Neural cell (in vitro differentiated cells): ENCODE measurements at regions not wholly inside any gene's neighbourhood (a gene's known extent, or its start where the extent isn't known, plus 50 kb on each side); places are given as distances from the start of the nearest gene placed in this dataset.

Source experiments
- H2AFZ ChIP-seq: fragments of 200-600, 300-800 bp; sonication (generic), shearing (Covaris generic); 2 replicates; pipeline ENCODE4 v1.6.0; 2014; ENCODE audit warnings: low read depth, mild to moderate bottlenecking, antibody characterized with exemption, low read length, moderate library complexity
- H3F3A ChIP-seq: fragments of 200-600 bp; shearing (Covaris generic); 2 replicates; pipeline ENCODE4 v1.6.1; 2016; ENCODE audit warnings: mild to moderate bottlenecking, moderate library complexity, mixed read lengths, antibody characterized with exemption, low read length; ENCODE audit not compliant: insufficient read depth, poor library complexity, severe bottlenecking
- H3K27ac ChIP-seq: fragments of 200-600, 300-800 bp; sonication (generic), shearing (Covaris generic); 2 replicates; pipeline ENCODE4 v1.5.1; 2014; ENCODE audit warnings: mild to moderate bottlenecking, low read length, moderate library complexity
- H3K27me3 ChIP-seq: fragments of 300-800, 200-600 bp; sonication (generic), shearing (Covaris generic); 2 replicates; pipeline ENCODE4 v1.6.0; 2014; ENCODE audit warnings: mild to moderate bottlenecking, low read depth, low read length, moderate library complexity; ENCODE audit not compliant: insufficient read depth
- H3K36me3 ChIP-seq: fragments of 300-800, 200-600 bp; sonication (generic), shearing (Covaris generic); 2 replicates; pipeline ENCODE4 v1.5.1; 2014; ENCODE audit warnings: mild to moderate bottlenecking, antibody characterized with exemption, low read length, moderate library complexity; ENCODE audit not compliant: insufficient read depth
- H3K4me2 ChIP-seq: fragments of 300-800, 200-600 bp; sonication (generic), shearing (Covaris generic); 2 replicates; pipeline ENCODE4 v1.6.0; 2014; ENCODE audit warnings: mild to moderate bottlenecking, low read length
- H3K4me3 ChIP-seq: fragments of 300-800, 200-600 bp; sonication (generic), shearing (Covaris generic); 2 replicates; pipeline ENCODE4 v1.5.1; 2014; ENCODE audit warnings: mild to moderate bottlenecking, low read length, moderate library complexity
- H3K79me2 ChIP-seq: fragments of 200-600 bp; shearing (Covaris generic); replicated peaks from 2 replicates; pipeline ENCODE4 v1.6.0; 2014; ENCODE audit warnings: mild to moderate bottlenecking, low read length, moderate library complexity; ENCODE audit not compliant: insufficient read depth
- H3K9ac ChIP-seq: fragments of 300-800, 200-600 bp; sonication (generic), shearing (Covaris generic); 2 replicates; pipeline ENCODE4 v1.6.1; 2016; ENCODE audit warnings: mild to moderate bottlenecking, low read length, mixed read lengths
- H3K9me2 ChIP-seq: fragments of 200-600 bp; shearing (Covaris generic); 2 replicates; pipeline ENCODE4 v1.6.1; 2016; ENCODE audit warnings: mild to moderate bottlenecking, low read length, mixed read lengths; ENCODE audit not compliant: insufficient read depth
- H3K9me3 ChIP-seq: fragments of 200-600, 300-800 bp; sonication (generic), shearing (Covaris generic); 2 replicates; pipeline ENCODE4 v1.6.1; 2016; ENCODE audit warnings: mild to moderate bottlenecking, mixed run types, low read length, moderate library complexity, mixed read lengths
- H4K20me1 ChIP-seq: fragments of 200-600 bp; shearing (Covaris generic); 2 replicates; pipeline ENCODE4 v1.6.1; 2016; ENCODE audit warnings: mild to moderate bottlenecking, mixed run types; ENCODE audit not compliant: insufficient read depth
- EP300 ChIP-seq: fragments of 450-650 bp; conservative IDR thresholded peaks from 2 replicates; pipeline ENCODE4 v1.6.1; 2014; ENCODE audit warnings: antibody characterized with exemption, mild to moderate bottlenecking, moderate library complexity; ENCODE audit not compliant: poor library complexity, severe bottlenecking
- EZH2 ChIP-seq: fragments of 200-600, 300-800 bp; shearing (Covaris generic), sonication (generic); IDR thresholded peaks from 2 replicates; pipeline ENCODE4 v1.6.1; 2014; ENCODE audit warnings: antibody characterized with exemption, low read length, borderline replicate concordance, mild to moderate bottlenecking; ENCODE audit not compliant: insufficient read depth, poor library complexity, severe bottlenecking
- MXI1 ChIP-seq: fragments of 450-650 bp; conservative IDR thresholded peaks from 2 replicates; pipeline ENCODE4 v1.6.1; 2014; ENCODE audit warnings: antibody characterized with exemption, mild to moderate bottlenecking; ENCODE audit not compliant: poor library complexity, severe bottlenecking
- POLR2AphosphoS5 ChIP-seq: IDR thresholded peaks from 2 replicates; pipeline ENCODE4 v1.6.1; 2012
- RAD21 ChIP-seq: fragments of 450-650 bp; conservative IDR thresholded peaks from 2 replicates; pipeline ENCODE4 v1.6.1; 2014; ENCODE audit warnings: antibody characterized with exemption, mild to moderate bottlenecking, moderate library complexity
- SMC3 ChIP-seq: fragments of 450-650 bp; conservative IDR thresholded peaks from 2 replicates; pipeline ENCODE4 v1.6.1; 2014; ENCODE audit warnings: antibody characterized with exemption, mild to moderate bottlenecking, moderate library complexity; ENCODE audit not compliant: poor library complexity
- TAF1 ChIP-seq: IDR thresholded peaks from 2 replicates; pipeline ENCODE4 v1.6.1; 2012; ENCODE audit warnings: low read depth
- TF ChIP-seq, protein P1 (sequence below): fragments of 450-650 bp; IDR thresholded peaks from 2 replicates; pipeline ENCODE4 v1.5.1; 2014; ENCODE audit warnings: antibody characterized with exemption, mild to moderate bottlenecking, moderate library complexity; ENCODE audit not compliant: poor library complexity, severe bottlenecking
- TF ChIP-seq, protein P2 (sequence below): IDR thresholded peaks from 2 replicates; pipeline ENCODE4 v1.6.1; 2012; ENCODE audit warnings: borderline replicate concordance

DNA sequence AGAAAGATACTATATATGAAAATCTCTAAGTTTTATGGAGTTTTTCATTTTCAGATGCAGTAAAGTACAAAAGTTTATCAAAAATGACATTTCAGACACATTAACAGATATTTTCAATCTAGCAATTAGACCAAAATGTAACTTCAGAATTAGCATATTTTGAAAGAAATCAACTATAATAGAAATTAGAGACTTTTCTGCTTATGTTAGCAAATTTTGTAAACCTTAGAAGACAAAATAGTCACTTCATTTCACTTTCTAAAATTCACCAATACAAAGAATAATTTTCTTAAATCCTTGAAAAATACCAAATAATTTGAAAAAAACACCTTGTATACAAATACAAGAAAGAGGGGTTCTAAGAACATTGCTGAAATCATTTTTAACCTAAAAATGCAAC lies 135.8 kb upstream of the FIBIN start:
- Histone ChIP-seq H3K79me2 (no peaks in the 10 kb centered on the region), H3K9me2 (no peaks in the 10 kb centered on the region), H4K20me1 (no peaks in the 10 kb centered on the region), H3K4me3 (no peak overlapping the region), H3K4me2 (no peak overlapping the region), H3K9me3 (no peaks in the 10 kb centered on the region), H3K9ac (no peak overlapping the region), H3K36me3 (no peaks in the 10 kb centered on the region), H3K27me3 (no peaks in the 10 kb centered on the region), H3F3A (no peaks in the 10 kb centered on the region), H3K27ac (no peak overlapping the region), H2AFZ (no peak overlapping the region)
- no peak for TF ChIP-seq SMC3
- TF ChIP-seq TAF1: no peak
- TF ChIP-seq, protein P1, sequence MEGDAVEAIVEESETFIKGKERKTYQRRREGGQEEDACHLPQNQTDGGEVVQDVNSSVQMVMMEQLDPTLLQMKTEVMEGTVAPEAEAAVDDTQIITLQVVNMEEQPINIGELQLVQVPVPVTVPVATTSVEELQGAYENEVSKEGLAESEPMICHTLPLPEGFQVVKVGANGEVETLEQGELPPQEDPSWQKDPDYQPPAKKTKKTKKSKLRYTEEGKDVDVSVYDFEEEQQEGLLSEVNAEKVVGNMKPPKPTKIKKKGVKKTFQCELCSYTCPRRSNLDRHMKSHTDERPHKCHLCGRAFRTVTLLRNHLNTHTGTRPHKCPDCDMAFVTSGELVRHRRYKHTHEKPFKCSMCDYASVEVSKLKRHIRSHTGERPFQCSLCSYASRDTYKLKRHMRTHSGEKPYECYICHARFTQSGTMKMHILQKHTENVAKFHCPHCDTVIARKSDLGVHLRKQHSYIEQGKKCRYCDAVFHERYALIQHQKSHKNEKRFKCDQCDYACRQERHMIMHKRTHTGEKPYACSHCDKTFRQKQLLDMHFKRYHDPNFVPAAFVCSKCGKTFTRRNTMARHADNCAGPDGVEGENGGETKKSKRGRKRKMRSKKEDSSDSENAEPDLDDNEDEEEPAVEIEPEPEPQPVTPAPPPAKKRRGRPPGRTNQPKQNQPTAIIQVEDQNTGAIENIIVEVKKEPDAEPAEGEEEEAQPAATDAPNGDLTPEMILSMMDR: no peak
- TF ChIP-seq EP300: no peak
- TF ChIP-seq, protein P2, sequence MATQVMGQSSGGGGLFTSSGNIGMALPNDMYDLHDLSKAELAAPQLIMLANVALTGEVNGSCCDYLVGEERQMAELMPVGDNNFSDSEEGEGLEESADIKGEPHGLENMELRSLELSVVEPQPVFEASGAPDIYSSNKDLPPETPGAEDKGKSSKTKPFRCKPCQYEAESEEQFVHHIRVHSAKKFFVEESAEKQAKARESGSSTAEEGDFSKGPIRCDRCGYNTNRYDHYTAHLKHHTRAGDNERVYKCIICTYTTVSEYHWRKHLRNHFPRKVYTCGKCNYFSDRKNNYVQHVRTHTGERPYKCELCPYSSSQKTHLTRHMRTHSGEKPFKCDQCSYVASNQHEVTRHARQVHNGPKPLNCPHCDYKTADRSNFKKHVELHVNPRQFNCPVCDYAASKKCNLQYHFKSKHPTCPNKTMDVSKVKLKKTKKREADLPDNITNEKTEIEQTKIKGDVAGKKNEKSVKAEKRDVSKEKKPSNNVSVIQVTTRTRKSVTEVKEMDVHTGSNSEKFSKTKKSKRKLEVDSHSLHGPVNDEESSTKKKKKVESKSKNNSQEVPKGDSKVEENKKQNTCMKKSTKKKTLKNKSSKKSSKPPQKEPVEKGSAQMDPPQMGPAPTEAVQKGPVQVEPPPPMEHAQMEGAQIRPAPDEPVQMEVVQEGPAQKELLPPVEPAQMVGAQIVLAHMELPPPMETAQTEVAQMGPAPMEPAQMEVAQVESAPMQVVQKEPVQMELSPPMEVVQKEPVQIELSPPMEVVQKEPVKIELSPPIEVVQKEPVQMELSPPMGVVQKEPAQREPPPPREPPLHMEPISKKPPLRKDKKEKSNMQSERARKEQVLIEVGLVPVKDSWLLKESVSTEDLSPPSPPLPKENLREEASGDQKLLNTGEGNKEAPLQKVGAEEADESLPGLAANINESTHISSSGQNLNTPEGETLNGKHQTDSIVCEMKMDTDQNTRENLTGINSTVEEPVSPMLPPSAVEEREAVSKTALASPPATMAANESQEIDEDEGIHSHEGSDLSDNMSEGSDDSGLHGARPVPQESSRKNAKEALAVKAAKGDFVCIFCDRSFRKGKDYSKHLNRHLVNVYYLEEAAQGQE: no peak
- TF ChIP-seq EZH2: no peak
- no peak for TF ChIP-seq POLR2AphosphoS5
- no peak for TF ChIP-seq RAD21
- no peak for TF ChIP-seq MXI1

DNA sequence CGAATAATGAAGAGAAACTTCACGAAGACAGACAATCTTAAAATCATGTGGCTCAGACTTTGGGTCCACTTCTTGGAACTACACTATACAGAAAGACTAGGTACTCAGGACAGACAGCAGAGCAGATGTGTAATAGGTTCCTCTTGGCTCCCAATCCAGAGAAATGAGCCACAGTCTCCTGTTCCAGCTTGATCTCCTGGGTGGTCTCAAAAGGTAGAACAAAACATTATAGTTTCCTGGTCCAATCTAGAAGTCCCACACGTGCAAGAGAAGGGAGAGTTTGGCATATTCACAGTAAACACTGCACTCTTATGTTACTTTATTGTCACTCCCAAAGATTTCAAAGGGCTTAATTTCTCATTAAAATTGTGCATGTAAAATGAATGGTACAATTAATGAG lies 134.5 kb upstream of the FIBIN start:
- no peak overlapping the region for H2AFZ ChIP-seq

More for the DNA sequence above, 134.5 kb upstream of the FIBIN start:
- H3K4me3 ChIP-seq: no peak overlapping the region
- no peaks in the 10 kb centered on the region for H3K27me3 ChIP-seq
- H3K9ac ChIP-seq: no peak overlapping the region
- no peaks in the 10 kb centered on the region for H3K9me2 ChIP-seq
- no peaks in the 10 kb centered on the region for H3K79me2 ChIP-seq
- no peaks in the 10 kb centered on the region for H4K20me1 ChIP-seq
- no peak for TF ChIP-seq RAD21
- TF ChIP-seq TAF1: no peak
- TF ChIP-seq, protein P1: no peak
- TF ChIP-seq MXI1: no peak
- TF ChIP-seq, protein P2: no peak
- no peak for TF ChIP-seq EP300
- TF ChIP-seq EZH2: no peak
- TF ChIP-seq POLR2AphosphoS5: no peak
- no peak for TF ChIP-seq SMC3
- H3K9me3 ChIP-seq: no peaks in the 10 kb centered on the region
- no peaks in the 10 kb centered on the region for H3F3A ChIP-seq
- no peaks in the 10 kb centered on the region for H3K36me3 ChIP-seq
- no peak overlapping the region for H3K27ac ChIP-seq
- H3K4me2 ChIP-seq: no peak overlapping the region
